Cardiac muscle cell (in vitro differentiated cells and primary cell): ENCODE measurements at regions not wholly inside any gene's neighbourhood (a gene's known extent, or its start where the extent isn't known, plus 50 kb on each side); places are given as distances from the start of the nearest gene placed in this dataset.

Source experiments
- DNase-seq, 2 donors: peaks; one replicate each; pipeline versions ENCODE4 v3.0.0 to v3.0.0-alpha.2; 2010 to 2017; ENCODE audit warnings: low read depth in 1 of 2, low spot score in 1 of 2
- H3K27ac ChIP-seq: fragments of 200-600 bp; sonication (generic); 2 replicates; pipeline ENCODE4 v1.5.1; 2016
- H3K27me3 ChIP-seq: fragments of 200-600 bp; sonication (generic); 2 replicates; pipeline ENCODE4 v1.6.0; 2016; ENCODE audit warnings: control low read depth
- H3K36me3 ChIP-seq: fragments of 200-600 bp; sonication (generic); 2 replicates; pipeline ENCODE4 v1.5.1; 2016; ENCODE audit warnings: control low read depth
- H3K4me1 ChIP-seq: fragments of 200-600 bp; sonication (generic); 2 replicates; pipeline ENCODE4 v1.8.1; 2017; ENCODE audit warnings: low read depth, mild to moderate bottlenecking, mixed run types
- H3K4me3 ChIP-seq: fragments of 200-600 bp; sonication (generic); 2 replicates; pipeline ENCODE4 v1.5.1; 2016; ENCODE audit warnings: mild to moderate bottlenecking
- H3K9me3 ChIP-seq: fragments of 200-600 bp; sonication (generic); 2 replicates; pipeline ENCODE4 v1.5.1; 2017; ENCODE audit warnings: low read depth, mild to moderate bottlenecking, control low read depth
- TF ChIP-seq, protein P1 (sequence below): IDR thresholded peaks from 2 replicates; pipeline ENCODE4 v1.5.1; 2012; ENCODE audit warnings: low read depth, mild to moderate bottlenecking, low read length

DNA sequence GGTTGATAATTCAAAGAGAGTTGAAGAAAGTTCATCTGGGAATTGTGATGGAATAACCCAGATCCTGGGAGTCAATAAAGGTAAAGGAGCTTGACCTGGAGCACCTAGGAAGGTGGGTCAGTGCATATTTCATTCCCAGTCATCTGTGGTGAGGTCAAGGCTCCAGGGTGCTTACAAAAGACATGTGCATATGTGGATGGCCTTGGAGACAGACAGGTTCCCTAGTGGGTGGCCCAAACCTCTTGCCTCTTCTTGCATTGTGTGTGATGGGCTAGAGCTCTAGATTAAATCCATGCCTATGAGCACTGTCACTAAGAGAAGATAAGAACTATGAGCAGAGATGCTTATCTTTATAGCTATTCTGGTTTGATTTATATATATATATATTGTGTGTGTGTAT lies 75.5 kb upstream of the CISTR start:
- TF ChIP-seq, protein P1, sequence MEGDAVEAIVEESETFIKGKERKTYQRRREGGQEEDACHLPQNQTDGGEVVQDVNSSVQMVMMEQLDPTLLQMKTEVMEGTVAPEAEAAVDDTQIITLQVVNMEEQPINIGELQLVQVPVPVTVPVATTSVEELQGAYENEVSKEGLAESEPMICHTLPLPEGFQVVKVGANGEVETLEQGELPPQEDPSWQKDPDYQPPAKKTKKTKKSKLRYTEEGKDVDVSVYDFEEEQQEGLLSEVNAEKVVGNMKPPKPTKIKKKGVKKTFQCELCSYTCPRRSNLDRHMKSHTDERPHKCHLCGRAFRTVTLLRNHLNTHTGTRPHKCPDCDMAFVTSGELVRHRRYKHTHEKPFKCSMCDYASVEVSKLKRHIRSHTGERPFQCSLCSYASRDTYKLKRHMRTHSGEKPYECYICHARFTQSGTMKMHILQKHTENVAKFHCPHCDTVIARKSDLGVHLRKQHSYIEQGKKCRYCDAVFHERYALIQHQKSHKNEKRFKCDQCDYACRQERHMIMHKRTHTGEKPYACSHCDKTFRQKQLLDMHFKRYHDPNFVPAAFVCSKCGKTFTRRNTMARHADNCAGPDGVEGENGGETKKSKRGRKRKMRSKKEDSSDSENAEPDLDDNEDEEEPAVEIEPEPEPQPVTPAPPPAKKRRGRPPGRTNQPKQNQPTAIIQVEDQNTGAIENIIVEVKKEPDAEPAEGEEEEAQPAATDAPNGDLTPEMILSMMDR, result no peak
- H3K27ac ChIP-seq, result no peak overlapping the region
- peaks cover 9% of the 10 kb centered on the region for H3K27me3 ChIP-seq
- no peaks in the 10 kb centered on the region for H3K9me3 ChIP-seq
- no peak overlapping the region for H3K4me3 ChIP-seq
- no peaks in the 10 kb centered on the region for H3K36me3 ChIP-seq
- no peaks in the 10 kb centered on the region for H3K4me1 ChIP-seq
- no peak for DNase-seq

DNA sequence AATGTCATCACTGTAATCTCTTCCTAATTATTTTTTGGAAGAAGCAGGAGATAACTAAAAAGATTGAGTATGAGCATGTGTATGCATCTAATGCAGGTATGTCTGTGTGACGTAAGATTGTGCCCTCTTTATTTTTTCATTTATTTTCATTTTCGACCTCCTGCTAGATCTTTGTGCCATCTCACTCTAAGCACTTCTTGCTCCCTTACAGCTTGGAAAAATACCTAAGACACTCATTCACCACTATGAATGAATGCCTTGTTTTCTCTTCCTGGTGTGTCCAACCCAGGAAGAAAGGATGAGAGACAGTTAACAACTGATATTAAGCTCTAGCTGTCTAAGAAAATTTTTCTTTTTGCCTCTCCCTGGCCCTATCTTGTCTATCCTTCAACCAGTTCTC lies 76.8 kb upstream of the CISTR start:
- Histone ChIP-seq H3K4me3 (no peak overlapping the region), H3K4me1 (no peaks in the 10 kb centered on the region), H3K9me3 (no peaks in the 10 kb centered on the region), H3K27ac (no peak overlapping the region), H3K36me3 (no peaks in the 10 kb centered on the region), H3K27me3 (peaks cover 9% of the 10 kb centered on the region)
- no peak for DNase-seq
- TF ChIP-seq, protein P1, result no peak

DNA sequence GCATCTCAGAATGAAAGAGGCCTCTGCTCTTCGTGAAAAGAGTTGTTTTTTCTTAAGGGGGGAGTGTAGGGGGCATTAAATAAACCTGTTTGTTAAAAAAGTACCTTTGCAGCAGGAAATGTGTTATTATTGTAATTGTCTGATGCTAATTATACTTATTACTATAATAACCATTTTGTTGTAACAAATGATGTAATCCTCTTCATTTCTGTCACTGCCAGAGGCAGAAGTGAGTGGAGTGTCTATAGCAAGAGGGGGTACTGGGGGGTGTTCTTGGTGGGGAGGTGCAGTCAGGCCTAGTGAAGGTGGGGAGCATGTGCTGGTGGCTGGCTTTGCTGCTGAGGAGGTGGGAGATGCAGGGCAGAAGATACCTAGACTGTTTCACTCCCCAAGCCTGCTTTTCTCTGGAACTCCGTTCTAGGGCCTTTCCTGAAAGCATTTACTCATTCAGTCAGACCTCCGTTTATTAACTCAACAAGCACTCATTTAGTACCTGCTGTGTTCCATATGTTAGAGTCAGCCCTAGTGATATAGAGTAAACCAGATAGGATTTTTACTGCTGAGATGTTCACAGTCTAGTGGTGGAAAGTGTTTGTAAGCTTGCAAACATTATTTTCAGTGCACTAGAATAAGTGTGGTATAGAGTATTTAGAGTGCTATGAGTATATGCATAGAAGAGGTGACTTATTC lies 77.5 kb upstream of the CISTR start:
- Histone ChIP-seq H3K36me3 (no peaks in the 10 kb centered on the region), H3K4me1 (no peaks in the 10 kb centered on the region), H3K4me3 (no peak overlapping the region), H3K27me3 (peaks cover 16% of the 10 kb centered on the region), H3K27ac (no peak overlapping the region), H3K9me3 (no peaks in the 10 kb centered on the region)
- no peak for DNase-seq
- TF ChIP-seq, protein P1, result no peak

DNA sequence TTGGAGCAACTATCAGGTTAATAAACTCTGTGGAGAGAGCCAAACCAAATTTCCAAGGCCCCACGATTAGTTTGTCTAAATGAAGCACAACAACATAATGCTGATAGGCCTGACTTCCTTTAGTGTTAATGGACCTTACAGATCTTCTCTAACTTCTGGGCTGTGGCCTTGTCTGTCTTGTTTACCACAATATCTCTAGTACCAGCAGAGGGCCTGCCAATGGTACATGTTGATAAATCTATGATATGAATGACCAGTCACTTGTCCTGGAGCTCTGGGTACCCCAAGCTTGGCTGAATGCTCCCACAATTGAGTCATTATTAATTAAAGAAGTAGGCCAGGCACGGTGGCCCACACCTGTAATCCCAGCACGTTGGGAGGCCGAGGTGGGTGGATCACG lies 78.9 kb upstream of the CISTR start:
- no peak for DNase-seq
- H3K4me1 ChIP-seq, result no peaks in the 10 kb centered on the region
- peaks cover 25% of the 10 kb centered on the region for H3K27me3 ChIP-seq
- H3K9me3 ChIP-seq, result no peaks in the 10 kb centered on the region
- no peak overlapping the region for H3K27ac ChIP-seq
- H3K4me3 ChIP-seq, result no peak overlapping the region
- no peaks in the 10 kb centered on the region for H3K36me3 ChIP-seq
- TF ChIP-seq, protein P1, result no peak

DNA sequence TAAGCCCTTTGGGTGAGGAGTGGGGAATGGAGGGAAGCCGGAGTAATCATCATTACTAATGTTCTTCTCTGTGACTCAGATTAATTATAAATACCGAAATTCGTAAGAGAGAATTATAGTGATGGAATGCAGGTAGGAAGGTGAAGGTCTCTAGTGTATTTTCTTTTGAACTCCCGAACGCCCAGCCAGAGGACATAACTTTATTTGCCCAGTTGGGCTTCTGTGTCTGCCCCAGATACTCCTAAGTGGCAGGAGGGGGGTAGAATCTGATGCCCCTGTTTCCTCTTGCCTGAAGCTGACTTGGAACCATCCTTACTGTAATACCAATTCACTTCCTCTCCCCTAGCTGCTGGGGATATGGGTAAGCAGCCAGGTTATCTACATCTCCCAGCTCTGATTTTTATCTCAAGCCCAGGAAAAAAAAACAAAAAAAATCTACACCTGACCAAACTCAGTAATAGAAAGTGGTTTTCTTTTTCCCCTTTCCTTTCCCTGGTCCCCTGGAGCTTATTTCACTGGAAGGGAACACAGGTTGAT lies 84.4 kb upstream of the CISTR start:
- Histone ChIP-seq H3K27ac (no peak overlapping the region), H3K4me3 (no peak overlapping the region), H3K36me3 (no peaks in the 10 kb centered on the region), H3K9me3 (no peaks in the 10 kb centered on the region), H3K4me1 (no peaks in the 10 kb centered on the region), H3K27me3 (peaks cover 72% of the 10 kb centered on the region)
- no peak for DNase-seq
- TF ChIP-seq, protein P1, result no peak
